ENCODE measurements at regions not wholly inside any gene's neighbourhood (a gene's known extent, or its start where the extent isn't known, plus 50 kb on each side); places are given as distances from the start of the nearest gene placed in this dataset.

- TF ChIP-seq CTCF (IDR thresholded peaks at IDR 0.05; ENCODE audit: control extremely low read depth in 1 of 3, insufficient read depth in 1 of 3, low read depth in 1 of 3, low read length in 3 of 3) (no peak), USF2 (IDR thresholded peaks at IDR 0.05; ENCODE audit: low read length) (no peak), KDM1A (IDR thresholded peaks at IDR 0.05; ENCODE audit: borderline replicate concordance, low read length) (no peak), RAD21 (IDR thresholded peaks at IDR 0.05 in 1 of 2, conservative IDR thresholded peaks at IDR 0.05 in 1 of 2; ENCODE audit: low read depth in 2 of 2, low read length in 2 of 2) (no peak), CHD1 (IDR thresholded peaks at IDR 0.05; ENCODE audit: low read depth, low read length) (no peak)
These were observed 1462.1 kb downstream of the FSTL5 start (continued) for GRCh38 chr4:160701671-160702070.

All from H1 (cell line).